Caco-2 (cell line): ENCODE measurements at regions not wholly inside any gene's neighbourhood (a gene's known extent, or its start where the extent isn't known, plus 50 kb on each side); places are given as distances from the start of the nearest gene placed in this dataset.

Experiments
- BruUV-seq: library from RNA; stranded (reverse); fragments of 400-500 nt; replicated peaks from 2 replicates; lab custom pipeline; 2021; lab: Mats Ljungman, UMichigan
- CTCF ChIA-PET: fragments of 300-600 bp; sonication (Branson Sonifier 250); formaldehyde crosslinking; loops from one replicate; lab custom pipeline; 2022; ENCODE audit warnings: antibody characterized with exemption; lab: Charles Lee
- POLR2A ChIA-PET: fragments of 300-600 bp; sonication (Branson Sonifier 250); formaldehyde crosslinking; loops from one replicate; lab custom pipeline; 2022; ENCODE audit warnings: antibody characterized with exemption; lab: Charles Lee
- DNase-seq, 2 experiments: peaks; one replicate each; pipeline versions ENCODE4 v3.0.0 to v3.0.0-alpha.2; 2020 to 2022
- H3K27me3 ChIP-seq: replicated peaks from 2 replicates; pipeline ENCODE4 v1.6.0; 2011; ENCODE audit warnings: low read length; ENCODE audit not compliant: control insufficient read depth, insufficient read depth
- H3K36me3 ChIP-seq: 2 replicates; pipeline ENCODE4 v1.5.1; 2011; ENCODE audit warnings: low read length; ENCODE audit not compliant: control insufficient read depth, insufficient read depth
- H3K4me1 ChIP-seq: fragments of 250-450 bp; sonication (Bioruptor Pico); 2 replicates; pipeline ENCODE4 v1.5.1; 2020; ENCODE audit warnings: mild to moderate bottlenecking
- H3K4me3 ChIP-seq: 2 replicates; pipeline ENCODE4 v1.5.1; 2011; ENCODE audit warnings: low read depth, mild to moderate bottlenecking, control low read depth, low read length
- H3K9me3 ChIP-seq: fragments of 250-450 bp; sonication (Bioruptor Pico); 2 replicates; pipeline ENCODE4 v1.5.1; 2020; ENCODE audit warnings: mild to moderate bottlenecking, moderate library complexity
- H3K27ac Mint-ChIP-seq: one replicate; pipeline ENCODE4 v1.8.0; 2022; ENCODE audit warnings: mixed read lengths; ENCODE audit not compliant: unreplicated experiment
- H3K27me3 Mint-ChIP-seq: one replicate; pipeline ENCODE4 v1.8.0; 2022; ENCODE audit warnings: mixed read lengths; ENCODE audit not compliant: insufficient read depth, unreplicated experiment
- H3K36me3 Mint-ChIP-seq: one replicate; pipeline ENCODE4 v1.8.0; 2022; ENCODE audit warnings: mild to moderate bottlenecking, mixed read lengths; ENCODE audit not compliant: insufficient read depth, unreplicated experiment
- H3K4me1 Mint-ChIP-seq: one replicate; pipeline ENCODE4 v1.8.0; 2022; ENCODE audit warnings: low read depth, mixed read lengths; ENCODE audit not compliant: unreplicated experiment
- H3K4me3 Mint-ChIP-seq: one replicate; pipeline ENCODE4 v1.8.0; 2022; ENCODE audit warnings: mild to moderate bottlenecking, moderate library complexity, mixed read lengths; ENCODE audit not compliant: unreplicated experiment
- H3K9me3 Mint-ChIP-seq: one replicate; pipeline ENCODE4 v1.8.0; 2022; ENCODE audit warnings: mixed read lengths; ENCODE audit not compliant: unreplicated experiment
- intact Hi-C: fragments of 100-400 bp; cut with micrococcal nuclease; formaldehyde crosslinking; loops from one replicate; pipeline ENCODE4 v1.10.0; 2022; ENCODE audit not compliant: unreplicated experiment
- TF ChIP-seq, protein P1 (sequence below), 2 experiments: fragments of 200-600 bp in 1 of 2; IDR thresholded peaks; 1 replicate in 1 of 2; 2 replicates in 1 of 2; pipeline versions ENCODE4 v1.5.1 to v1.8.0; 2011 to 2022; ENCODE audit warnings: antibody characterized with exemption in 1 of 2, control low read depth in 1 of 2, inconsistent platforms in 1 of 2, low read depth in 1 of 2, low read length in 1 of 2, mild to moderate bottlenecking in 1 of 2, moderate library complexity in 1 of 2; ENCODE audit not compliant: insufficient read depth in 1 of 2, severe bottlenecking in 1 of 2, unreplicated experiment in 1 of 2

DNA sequence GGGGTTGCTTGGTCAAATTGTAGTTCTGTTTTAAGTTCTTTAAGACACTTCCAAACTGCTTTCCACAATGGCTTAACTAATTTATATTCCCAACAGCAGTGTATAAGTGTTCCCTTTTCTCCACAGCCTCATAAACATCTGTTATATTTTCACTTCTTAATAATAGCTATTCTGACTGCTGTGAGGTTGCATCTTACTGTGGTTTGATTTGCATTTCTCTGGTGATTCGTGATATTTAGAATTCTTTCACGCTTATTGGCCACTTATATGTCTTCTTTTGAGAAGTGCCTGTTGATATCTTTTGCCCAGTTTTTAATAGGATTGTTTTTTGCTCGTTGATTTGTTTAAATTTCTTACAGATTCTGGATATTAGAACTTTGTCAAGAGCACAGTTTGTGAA, 278.6 kb upstream of the ITM2A start:
- BruUV-seq: no TSS peak
- no peaks in the 10 kb centered on the region for H3K9me3 Mint-ChIP-seq
- Histone ChIP-seq H3K4me1 (no peaks in the 10 kb centered on the region), H3K4me3 (no peak overlapping the region), H3K27me3 (no peaks in the 10 kb centered on the region), H3K9me3 (no peaks in the 10 kb centered on the region), H3K36me3 (no peaks in the 10 kb centered on the region)
- no peak overlapping the region for H3K27ac Mint-ChIP-seq
- CTCF ChIA-PET: no interaction called here
- no peaks in the 10 kb centered on the region for H3K27me3 Mint-ChIP-seq
- TF ChIP-seq, protein P1, sequence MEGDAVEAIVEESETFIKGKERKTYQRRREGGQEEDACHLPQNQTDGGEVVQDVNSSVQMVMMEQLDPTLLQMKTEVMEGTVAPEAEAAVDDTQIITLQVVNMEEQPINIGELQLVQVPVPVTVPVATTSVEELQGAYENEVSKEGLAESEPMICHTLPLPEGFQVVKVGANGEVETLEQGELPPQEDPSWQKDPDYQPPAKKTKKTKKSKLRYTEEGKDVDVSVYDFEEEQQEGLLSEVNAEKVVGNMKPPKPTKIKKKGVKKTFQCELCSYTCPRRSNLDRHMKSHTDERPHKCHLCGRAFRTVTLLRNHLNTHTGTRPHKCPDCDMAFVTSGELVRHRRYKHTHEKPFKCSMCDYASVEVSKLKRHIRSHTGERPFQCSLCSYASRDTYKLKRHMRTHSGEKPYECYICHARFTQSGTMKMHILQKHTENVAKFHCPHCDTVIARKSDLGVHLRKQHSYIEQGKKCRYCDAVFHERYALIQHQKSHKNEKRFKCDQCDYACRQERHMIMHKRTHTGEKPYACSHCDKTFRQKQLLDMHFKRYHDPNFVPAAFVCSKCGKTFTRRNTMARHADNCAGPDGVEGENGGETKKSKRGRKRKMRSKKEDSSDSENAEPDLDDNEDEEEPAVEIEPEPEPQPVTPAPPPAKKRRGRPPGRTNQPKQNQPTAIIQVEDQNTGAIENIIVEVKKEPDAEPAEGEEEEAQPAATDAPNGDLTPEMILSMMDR (IDR thresholded peaks at IDR 0.05; ENCODE audit: insufficient read depth in 1 of 2, low read depth in 1 of 2, low read length in 1 of 2, severe bottlenecking in 1 of 2, unreplicated experiment in 1 of 2): no peak
- H3K4me1 Mint-ChIP-seq: no peaks in the 10 kb centered on the region
- no peak overlapping the region for H3K4me3 Mint-ChIP-seq
- intact Hi-C loops: no loop called here
- POLR2A ChIA-PET: no interaction called here
- no peaks in the 10 kb centered on the region for H3K36me3 Mint-ChIP-seq
- DNase-seq: no peak

GRCh38 chrX:79631526-79631925, 264.4 kb upstream of the ITM2A start:
- CTCF ChIA-PET: no interaction called here

DNA sequence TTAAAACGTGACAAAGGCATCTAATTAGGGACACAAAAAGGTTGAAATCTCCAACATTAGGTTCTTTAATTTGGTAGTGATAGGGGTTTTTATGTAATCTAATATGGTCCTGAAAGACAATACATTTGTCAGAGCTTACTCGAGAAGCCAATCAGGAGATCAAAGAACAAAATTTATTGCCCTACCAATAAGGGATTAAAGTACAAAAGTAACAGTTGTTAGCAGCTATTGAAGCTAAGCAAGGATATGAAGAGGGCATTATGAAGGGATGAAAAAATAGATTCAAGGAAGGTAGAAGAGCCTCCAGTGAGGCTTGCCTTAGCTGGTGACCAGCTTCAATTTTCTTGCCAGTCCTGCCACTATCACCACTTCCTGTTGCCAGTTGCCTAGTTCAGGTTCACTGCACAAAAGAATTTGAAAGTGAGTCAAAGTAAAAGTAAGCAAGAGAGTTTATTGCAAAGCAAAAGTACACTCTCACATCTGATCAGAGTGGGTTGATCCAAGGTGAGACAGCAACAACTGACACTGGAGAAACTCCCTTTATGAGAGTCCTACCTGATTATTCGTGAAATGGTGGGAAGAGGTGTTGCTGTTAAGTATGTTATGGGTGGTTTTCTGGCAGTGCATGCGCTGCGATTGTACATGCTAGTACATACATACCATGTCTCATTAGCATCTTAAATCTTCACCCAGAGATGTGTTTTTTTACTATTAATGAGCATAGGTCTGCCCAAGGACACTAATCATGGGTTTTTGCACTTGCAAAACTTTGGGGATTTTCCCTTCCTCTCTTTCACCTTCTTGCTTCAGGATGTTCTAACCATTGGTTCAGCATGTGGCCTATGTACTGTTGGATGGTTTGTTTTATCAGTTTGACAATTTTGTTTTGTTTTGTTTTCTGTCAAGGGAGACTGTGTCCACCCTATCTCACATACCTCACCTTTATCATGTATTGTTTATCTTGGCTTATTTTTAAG, 263.2 kb upstream of the ITM2A start:
- no peaks in the 10 kb centered on the region for H3K9me3 Mint-ChIP-seq
- H3K36me3 Mint-ChIP-seq: no peaks in the 10 kb centered on the region
- H3K4me3 Mint-ChIP-seq: no peak overlapping the region
- H3K27ac Mint-ChIP-seq: no peak overlapping the region
- no peak for DNase-seq
- Histone ChIP-seq H3K4me3 (no peak overlapping the region), H3K36me3 (no peaks in the 10 kb centered on the region), H3K27me3 (no peaks in the 10 kb centered on the region), H3K4me1 (no peaks in the 10 kb centered on the region), H3K9me3 (no peaks in the 10 kb centered on the region)
- no peaks in the 10 kb centered on the region for H3K27me3 Mint-ChIP-seq
- ChIA-PET POLR2A (no interaction called here), CTCF (no interaction called here)
- H3K4me1 Mint-ChIP-seq: no peaks in the 10 kb centered on the region
- intact Hi-C loops: no loop called here
- TF ChIP-seq, protein P1 (IDR thresholded peaks at IDR 0.05; ENCODE audit: insufficient read depth in 1 of 2, low read depth in 1 of 2, low read length in 1 of 2, severe bottlenecking in 1 of 2, unreplicated experiment in 1 of 2): no peak
- BruUV-seq: no TSS peak

More at GRCh38 chrX:79631526-79631925, 264.4 kb upstream of the ITM2A start:
- Mint-ChIP-seq H3K4me1 (no peaks in the 10 kb centered on the region), H3K27me3 (no peaks in the 10 kb centered on the region), H3K9me3 (no peaks in the 10 kb centered on the region), H3K27ac (no peak overlapping the region), H3K36me3 (no peaks in the 10 kb centered on the region), H3K4me3 (no peak overlapping the region)
- no peak for DNase-seq
- intact Hi-C loops: no loop called here
- no peaks in the 10 kb centered on the region for H3K4me1 ChIP-seq
- no peaks in the 10 kb centered on the region for H3K36me3 ChIP-seq
- BruUV-seq: no TSS peak
- no peak overlapping the region for H3K4me3 ChIP-seq
- H3K27me3 ChIP-seq: no peaks in the 10 kb centered on the region
- H3K9me3 ChIP-seq: no peaks in the 10 kb centered on the region
- POLR2A ChIA-PET: no interaction called here
- TF ChIP-seq, protein P1 (IDR thresholded peaks at IDR 0.05; ENCODE audit: insufficient read depth in 1 of 2, low read depth in 1 of 2, low read length in 1 of 2, severe bottlenecking in 1 of 2, unreplicated experiment in 1 of 2): no peak
